ENCODE measurements at regions not wholly inside any gene's neighbourhood (a gene's known extent, or its start where the extent isn't known, plus 50 kb on each side); places are given as distances from the start of the nearest gene placed in this dataset.

DNA sequence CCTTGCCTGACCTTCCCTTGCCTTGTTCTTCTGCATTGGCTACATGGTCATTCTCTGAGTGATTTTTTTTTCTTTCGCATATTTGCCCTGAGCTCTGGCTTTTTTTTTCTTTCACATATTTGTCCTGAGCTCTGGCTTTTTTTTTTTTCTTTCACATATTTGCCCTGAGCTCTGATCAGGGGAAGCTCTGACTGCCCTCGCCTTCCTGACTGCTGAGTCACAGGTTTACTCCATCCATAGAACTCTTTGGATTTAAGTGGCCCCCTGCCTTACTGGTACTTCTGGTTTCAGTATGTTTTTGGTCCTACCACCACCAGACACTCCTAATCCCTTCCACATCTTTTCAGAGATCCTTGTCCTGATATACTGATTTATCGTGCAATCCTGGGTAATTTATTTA lies 201.1 kb downstream of the OGFRL1 start:
- H3K9me3 Mint-ChIP-seq = no peaks in the 10 kb centered on the region
- no peak overlapping the region for H4K5ac ChIP-seq (ENCODE audit: insufficient read length, low read depth, low read length)
- H3T11ph ChIP-seq (ENCODE audit: low read length) = no peak overlapping the region
- H2AFZ ChIP-seq (ENCODE audit: low read length) = no peak overlapping the region
- H3K56ac ChIP-seq (ENCODE audit: insufficient read length, low read depth, low read length) = no peak overlapping the region
- no peaks in the 10 kb centered on the region for H3K36me3 Mint-ChIP-seq (ENCODE audit: insufficient read depth in 1 of 3, low read depth in 3 of 3)
- H3K18ac ChIP-seq (ENCODE audit: insufficient read length, low read depth, low read length) = no peak overlapping the region
- H3K4me2 ChIP-seq (ENCODE audit: insufficient read depth, insufficient read length, low read length) = no peak overlapping the region
- no peak overlapping the region for H2BK5ac ChIP-seq (ENCODE audit: insufficient read length, low read length)
- H3K9ac ChIP-seq (ENCODE audit: extremely low read depth, insufficient read length, low read length) = no peak overlapping the region
- no peak overlapping the region for H3K4ac ChIP-seq (ENCODE audit: low read depth, low read length)
- H3K27ac Mint-ChIP-seq = peak overlapping the region in 2 of 3 experiments; percentile 87 to 94; a peak in 6 of 7 replicates
- TF ChIP-seq, protein P1, sequence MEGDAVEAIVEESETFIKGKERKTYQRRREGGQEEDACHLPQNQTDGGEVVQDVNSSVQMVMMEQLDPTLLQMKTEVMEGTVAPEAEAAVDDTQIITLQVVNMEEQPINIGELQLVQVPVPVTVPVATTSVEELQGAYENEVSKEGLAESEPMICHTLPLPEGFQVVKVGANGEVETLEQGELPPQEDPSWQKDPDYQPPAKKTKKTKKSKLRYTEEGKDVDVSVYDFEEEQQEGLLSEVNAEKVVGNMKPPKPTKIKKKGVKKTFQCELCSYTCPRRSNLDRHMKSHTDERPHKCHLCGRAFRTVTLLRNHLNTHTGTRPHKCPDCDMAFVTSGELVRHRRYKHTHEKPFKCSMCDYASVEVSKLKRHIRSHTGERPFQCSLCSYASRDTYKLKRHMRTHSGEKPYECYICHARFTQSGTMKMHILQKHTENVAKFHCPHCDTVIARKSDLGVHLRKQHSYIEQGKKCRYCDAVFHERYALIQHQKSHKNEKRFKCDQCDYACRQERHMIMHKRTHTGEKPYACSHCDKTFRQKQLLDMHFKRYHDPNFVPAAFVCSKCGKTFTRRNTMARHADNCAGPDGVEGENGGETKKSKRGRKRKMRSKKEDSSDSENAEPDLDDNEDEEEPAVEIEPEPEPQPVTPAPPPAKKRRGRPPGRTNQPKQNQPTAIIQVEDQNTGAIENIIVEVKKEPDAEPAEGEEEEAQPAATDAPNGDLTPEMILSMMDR (conservative IDR thresholded peaks at IDR 0.05) = no peak
- H4K20me1 ChIP-seq (ENCODE audit: control insufficient read depth, insufficient read depth, insufficient read length) = no peaks in the 10 kb centered on the region
- H3K27me3 Mint-ChIP-seq (ENCODE audit: low read depth) = no peaks in the 10 kb centered on the region
- H3K4me1 Mint-ChIP-seq = peaks cover 7% of the 10 kb centered on the region in 2 experiments
- no peaks in the 10 kb centered on the region for H3K79me2 ChIP-seq (ENCODE audit: insufficient read depth, low read length)
- H4K8ac ChIP-seq (replicated peaks; ENCODE audit: insufficient read length, low read depth, low read length) = no peak overlapping the region
- no peak overlapping the region for H2BK15ac ChIP-seq (ENCODE audit: low read depth, low read length)
- H4K91ac ChIP-seq (ENCODE audit: insufficient read length, low read depth, low read length) = no peak overlapping the region
- WGBS (ENCODE audit: extremely low coverage, insufficient read length, low lambda C conversion rate) = no CpG with 5 or more reads among the region's 3 CpGs
- H2BK120ac ChIP-seq (ENCODE audit: low read depth, low read length, poor library complexity, severe bottlenecking) = no peak overlapping the region
- H3K27ac ChIP-seq (ENCODE audit: insufficient read length, low read depth, low read length) = no peak overlapping the region
- no peak overlapping the region for H3K4me3 Mint-ChIP-seq
- DNase-seq = peak; percentile 42
- no peak overlapping the region for H3K14ac ChIP-seq (ENCODE audit: insufficient read depth, low read length)
- H2AK5ac ChIP-seq (ENCODE audit: insufficient read length, low read length) = no peak overlapping the region
- H2BK12ac ChIP-seq (ENCODE audit: insufficient read length, low read depth, low read length) = no peak overlapping the region
- peaks cover 4% of the 10 kb centered on the region; the same call in 1 of the 2 replicates for H3K4me1 ChIP-seq (ENCODE audit: insufficient read depth, low read length)
- H3K27me3 ChIP-seq (ENCODE audit: insufficient read depth, low read length) = no peaks in the 10 kb centered on the region
- no peak overlapping the region for H3K23ac ChIP-seq (ENCODE audit: insufficient read length, low read depth, low read length)
- H3K9me3 ChIP-seq (ENCODE audit: control insufficient read depth, low read depth, low read length) = no peaks in the 10 kb centered on the region
- H3K79me1 ChIP-seq (ENCODE audit: insufficient read depth, low read depth, low read length, poor library complexity, severe bottlenecking) = no peaks in the 10 kb centered on the region
- H2BK20ac ChIP-seq (ENCODE audit: low read depth, low read length, poor library complexity, severe bottlenecking) = no peak overlapping the region
- H3K23me2 ChIP-seq (ENCODE audit: insufficient read length, low read depth, low read length, poor library complexity, severe bottlenecking) = no peaks in the 10 kb centered on the region
